SK-N-SH treated with all-trans-retinoic acid at 6 μM for 48 hours (cell line): ENCODE measurements at regions not wholly inside any gene's neighbourhood (a gene's known extent, or its start where the extent isn't known, plus 50 kb on each side); places are given as distances from the start of the nearest gene placed in this dataset.

Experiments
- ATAC-seq: fragments of 200-7000 bp; cut with Tn5 transposase; 3 replicates; pipeline ENCODE4 v1.9.1; 2020; ENCODE audit warnings: mild to moderate bottlenecking, moderate library complexity
- ARNTL ChIP-seq: fragments of 450-650 bp; formaldehyde crosslinking; IDR thresholded peaks from 2 replicates; pipeline ENCODE4 v1.5.0; 2020; ENCODE audit warnings: low read depth, mild to moderate bottlenecking, moderate library complexity, borderline replicate concordance
- BACH2 ChIP-seq: fragments of 250-450 bp; sonication (Bioruptor Pico); IDR thresholded peaks from 2 replicates; pipeline ENCODE4 v1.9.0; 2021; ENCODE audit warnings: mild to moderate bottlenecking, borderline replicate concordance
- CREB5 ChIP-seq: fragments of 250-450 bp; sonication (Bioruptor Pico); IDR thresholded peaks from 2 replicates; pipeline ENCODE4 v1.5.1; 2020; ENCODE audit warnings: low read depth, mild to moderate bottlenecking, moderate library complexity
- CSDC2 ChIP-seq: fragments of 250-450 bp; sonication (Bioruptor Pico); IDR thresholded peaks from 2 replicates; pipeline ENCODE4 v1.5.0; 2020; ENCODE audit warnings: mild to moderate bottlenecking, moderate library complexity
- ESRRG ChIP-seq: fragments of 250-450 bp; sonication (Bioruptor Pico); IDR thresholded peaks from 2 replicates; pipeline ENCODE4 v1.6.1; 2021; ENCODE audit warnings: mild to moderate bottlenecking
- GLIS3 ChIP-seq: fragments of 250-450 bp; sonication (Bioruptor Pico); IDR thresholded peaks from 2 replicates; pipeline ENCODE4 v1.5.0; 2020; ENCODE audit warnings: mild to moderate bottlenecking, moderate library complexity
- ISL1 ChIP-seq: fragments of 250-450 bp; sonication (Bioruptor Pico); IDR thresholded peaks from 2 replicates; pipeline ENCODE4 v2.1.2; 2022; ENCODE audit warnings: mild to moderate bottlenecking, moderate library complexity
- PATZ1 ChIP-seq: fragments of 250-450 bp; sonication (Bioruptor Pico); IDR thresholded peaks from 2 replicates; pipeline ENCODE4 v1.8.0; 2020; ENCODE audit warnings: mild to moderate bottlenecking, moderate library complexity, borderline replicate concordance
- PPARA ChIP-seq: fragments of 250-450 bp; sonication (Bioruptor Pico); IDR thresholded peaks from 2 replicates; pipeline ENCODE4 v1.5.0; 2020; ENCODE audit warnings: mild to moderate bottlenecking, borderline replicate concordance
- RARB ChIP-seq: fragments of 250-450 bp; sonication (Bioruptor Pico); IDR thresholded peaks from 2 replicates; pipeline ENCODE4 v1.8.0; 2021; ENCODE audit warnings: mild to moderate bottlenecking, moderate library complexity
- SNAI2 ChIP-seq: fragments of 250-450 bp; sonication (Bioruptor Pico); IDR thresholded peaks from 2 replicates; pipeline ENCODE4 v1.5.0; 2020; ENCODE audit warnings: mild to moderate bottlenecking, moderate library complexity
- TCF4 ChIP-seq: fragments of 250-450 bp; sonication (Bioruptor Pico); IDR thresholded peaks from 2 replicates; pipeline ENCODE4 v1.8.0; 2021; ENCODE audit warnings: mild to moderate bottlenecking, moderate library complexity, borderline replicate concordance
- ZC3H10 ChIP-seq: fragments of 250-450 bp; sonication (Bioruptor Pico); IDR thresholded peaks from 2 replicates; pipeline ENCODE4 v1.5.1; 2021; ENCODE audit warnings: mild to moderate bottlenecking, moderate library complexity
- ZFP3 ChIP-seq: fragments of 250-450 bp; sonication (Bioruptor Pico); IDR thresholded peaks from 2 replicates; pipeline ENCODE4 v1.5.0; 2020; ENCODE audit warnings: mild to moderate bottlenecking, moderate library complexity
- ZFP30 ChIP-seq: fragments of 450-650 bp; formaldehyde crosslinking; IDR thresholded peaks from 2 replicates; pipeline ENCODE4 v1.5.0; 2022; ENCODE audit warnings: mild to moderate bottlenecking, moderate library complexity
- ZNF565 ChIP-seq: fragments of 450-650 bp; formaldehyde crosslinking; conservative IDR thresholded peaks from 2 replicates; pipeline ENCODE4 v1.5.0; 2020; ENCODE audit warnings: low read depth, mild to moderate bottlenecking, moderate library complexity
- ZNF70 ChIP-seq: fragments of 450-650 bp; formaldehyde crosslinking; IDR thresholded peaks from 2 replicates; pipeline ENCODE4 v1.5.0; 2020; ENCODE audit warnings: mild to moderate bottlenecking, moderate library complexity
- ZNF8 ChIP-seq: fragments of 450-650 bp; formaldehyde crosslinking; IDR thresholded peaks from 2 replicates; pipeline ENCODE4 v1.5.0; 2020; ENCODE audit warnings: mild to moderate bottlenecking, moderate library complexity
- TF ChIP-seq, protein P1 (sequence below): fragments of 250-450 bp; sonication (Bioruptor Pico); IDR thresholded peaks from 2 replicates; pipeline ENCODE4 v1.5.0; 2020; ENCODE audit warnings: mild to moderate bottlenecking, moderate library complexity
- TF ChIP-seq, protein P2 (sequence below): fragments of 250-450 bp; sonication (Bioruptor Pico); IDR thresholded peaks from 2 replicates; pipeline ENCODE4 v1.8.0; 2021; ENCODE audit warnings: low read depth, mild to moderate bottlenecking, moderate library complexity, borderline replicate concordance

DNA sequence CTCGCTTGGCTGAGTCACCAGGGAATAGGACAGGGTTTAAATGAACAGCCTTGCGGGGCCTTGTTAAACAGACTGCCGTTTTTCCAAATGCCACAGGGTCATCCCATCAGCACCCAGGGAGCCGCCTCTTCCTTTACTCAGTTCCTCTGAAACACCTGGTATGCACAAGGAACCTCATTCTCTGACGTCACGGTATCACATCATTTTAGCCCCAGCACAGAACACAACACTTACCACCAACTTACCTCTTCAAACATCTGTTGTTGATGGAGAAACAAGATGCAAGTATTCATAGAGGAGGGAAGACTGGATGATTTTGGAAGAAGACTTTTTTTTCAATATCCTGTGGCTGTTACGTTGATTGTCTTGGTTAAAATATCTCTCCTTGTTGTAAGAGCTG lies 535.3 kb upstream of the TMEM132C start:
- TF ChIP-seq ZC3H10 (CRISPR knock-in tag) = no peak
- no peak for TF ChIP-seq ZNF565 (CRISPR knock-in tag)
- no peak for TF ChIP-seq ZNF70
- no peak for TF ChIP-seq PPARA (CRISPR knock-in tag)
- no peak for TF ChIP-seq BACH2 (CRISPR knock-in tag)
- no peak for TF ChIP-seq PATZ1 (CRISPR knock-in tag)
- TF ChIP-seq CSDC2 = no peak
- TF ChIP-seq GLIS3 = no peak
- TF ChIP-seq, protein P1, sequence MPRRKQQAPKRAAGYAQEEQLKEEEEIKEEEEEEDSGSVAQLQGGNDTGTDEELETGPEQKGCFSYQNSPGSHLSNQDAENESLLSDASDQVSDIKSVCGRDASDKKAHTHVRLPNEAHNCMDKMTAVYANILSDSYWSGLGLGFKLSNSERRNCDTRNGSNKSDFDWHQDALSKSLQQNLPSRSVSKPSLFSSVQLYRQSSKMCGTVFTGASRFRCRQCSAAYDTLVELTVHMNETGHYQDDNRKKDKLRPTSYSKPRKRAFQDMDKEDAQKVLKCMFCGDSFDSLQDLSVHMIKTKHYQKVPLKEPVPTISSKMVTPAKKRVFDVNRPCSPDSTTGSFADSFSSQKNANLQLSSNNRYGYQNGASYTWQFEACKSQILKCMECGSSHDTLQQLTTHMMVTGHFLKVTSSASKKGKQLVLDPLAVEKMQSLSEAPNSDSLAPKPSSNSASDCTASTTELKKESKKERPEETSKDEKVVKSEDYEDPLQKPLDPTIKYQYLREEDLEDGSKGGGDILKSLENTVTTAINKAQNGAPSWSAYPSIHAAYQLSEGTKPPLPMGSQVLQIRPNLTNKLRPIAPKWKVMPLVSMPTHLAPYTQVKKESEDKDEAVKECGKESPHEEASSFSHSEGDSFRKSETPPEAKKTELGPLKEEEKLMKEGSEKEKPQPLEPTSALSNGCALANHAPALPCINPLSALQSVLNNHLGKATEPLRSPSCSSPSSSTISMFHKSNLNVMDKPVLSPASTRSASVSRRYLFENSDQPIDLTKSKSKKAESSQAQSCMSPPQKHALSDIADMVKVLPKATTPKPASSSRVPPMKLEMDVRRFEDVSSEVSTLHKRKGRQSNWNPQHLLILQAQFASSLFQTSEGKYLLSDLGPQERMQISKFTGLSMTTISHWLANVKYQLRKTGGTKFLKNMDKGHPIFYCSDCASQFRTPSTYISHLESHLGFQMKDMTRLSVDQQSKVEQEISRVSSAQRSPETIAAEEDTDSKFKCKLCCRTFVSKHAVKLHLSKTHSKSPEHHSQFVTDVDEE = no peak
- no peak for TF ChIP-seq ISL1 (CRISPR knock-in tag)
- no peak for ATAC-seq

- TF ChIP-seq TCF4 (no peak), ESRRG (CRISPR knock-in tag) (no peak), ARNTL (no peak)
- TF ChIP-seq, protein P2, sequence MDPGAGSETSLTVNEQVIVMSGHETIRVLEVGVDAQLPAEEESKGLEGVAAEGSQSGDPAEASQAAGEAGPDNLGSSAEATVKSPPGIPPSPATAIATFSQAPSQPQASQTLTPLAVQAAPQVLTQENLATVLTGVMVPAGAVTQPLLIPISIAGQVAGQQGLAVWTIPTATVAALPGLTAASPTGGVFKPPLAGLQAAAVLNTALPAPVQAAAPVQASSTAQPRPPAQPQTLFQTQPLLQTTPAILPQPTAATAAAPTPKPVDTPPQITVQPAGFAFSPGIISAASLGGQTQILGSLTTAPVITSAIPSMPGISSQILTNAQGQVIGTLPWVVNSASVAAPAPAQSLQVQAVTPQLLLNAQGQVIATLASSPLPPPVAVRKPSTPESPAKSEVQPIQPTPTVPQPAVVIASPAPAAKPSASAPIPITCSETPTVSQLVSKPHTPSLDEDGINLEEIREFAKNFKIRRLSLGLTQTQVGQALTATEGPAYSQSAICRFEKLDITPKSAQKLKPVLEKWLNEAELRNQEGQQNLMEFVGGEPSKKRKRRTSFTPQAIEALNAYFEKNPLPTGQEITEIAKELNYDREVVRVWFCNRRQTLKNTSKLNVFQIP (CRISPR knock-in tag) = no peak
- TF ChIP-seq, all 23 proteins: peak for 0
Measured at GRCh38 chr12:127742231-127742630, 524.7 kb upstream of the TMEM132C start.

GRCh38 chr12:127745469-127746212 lies 521.3 kb upstream of the TMEM132C start:
- ATAC-seq = no peak
- TF ChIP-seq ISL1 (CRISPR knock-in tag) (no peak), ZFP3 (CRISPR knock-in tag) (no peak), CREB5 (CRISPR knock-in tag) (no peak), ZC3H10 (CRISPR knock-in tag) (no peak), RARB (CRISPR knock-in tag) (no peak), ZFP30 (CRISPR knock-in tag) (no peak), TCF4 (no peak), PATZ1 (CRISPR knock-in tag) (no peak), ARNTL (no peak), BACH2 (CRISPR knock-in tag) (no peak), SNAI2 (CRISPR knock-in tag) (no peak), ZNF8 (CRISPR knock-in tag) (no peak), PPARA (CRISPR knock-in tag) (no peak), CSDC2 (no peak)
- TF ChIP-seq, protein P1 = no peak
- TF ChIP-seq, protein P2 (CRISPR knock-in tag) = no peak

More at GRCh38 chr12:127742231-127742630, 524.7 kb upstream of the TMEM132C start:
- no peak for ATAC-seq
